ENCODE measurements at regions not wholly inside any gene's neighbourhood (a gene's known extent, or its start where the extent isn't known, plus 50 kb on each side); places are given as distances from the start of the nearest gene placed in this dataset.
A peak's percentile ranks its signal among the peaks of the same experiment; 100 is the strongest.
"Not testable (repeated sequence)": the region's sequence is repeated elsewhere in the genome, so short reads cannot be mapped to it uniquely, and the experiment has no call there.

DNA sequence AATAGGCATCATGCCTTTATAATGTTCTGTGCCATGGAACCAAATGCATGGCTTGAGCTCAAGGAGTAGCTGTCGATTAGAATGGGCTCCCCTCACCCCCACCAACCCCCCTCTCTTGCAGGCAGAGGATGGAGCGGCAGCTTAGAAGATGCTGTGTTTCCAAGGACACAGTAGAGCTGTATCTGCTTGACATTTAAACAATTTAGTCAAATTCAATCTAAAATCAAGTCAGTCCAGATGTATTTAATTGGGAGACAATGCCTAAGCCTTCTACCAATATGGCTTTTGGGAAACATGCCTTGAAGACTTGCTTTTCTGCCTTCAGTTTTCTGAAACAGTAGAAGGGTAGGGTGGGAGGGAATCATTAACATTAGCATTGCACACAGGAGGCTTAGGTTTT lies 497.1 kb upstream of the NRP1 start:
- intact Hi-C loops (cut with DNase I; ENCODE audit: low total_unique reads): no loop called here
- Histone ChIP-seq H3K4me3 (no peak overlapping the region), H3K4me1 (no peaks in the 10 kb centered on the region), H3K9me3 (no peaks in the 10 kb centered on the region), H3K27ac (no peak overlapping the region), H3K27me3 (no peaks in the 10 kb centered on the region), H3K36me3 (no peaks in the 10 kb centered on the region)
- DNase-seq: peak in 1 of 2 donors; percentile 14
- 76 to 90% (median 84%) methylated on average over 2 of the region's 2 CpGs for WGBS, 5 donors
- TF ChIP-seq, protein P1, sequence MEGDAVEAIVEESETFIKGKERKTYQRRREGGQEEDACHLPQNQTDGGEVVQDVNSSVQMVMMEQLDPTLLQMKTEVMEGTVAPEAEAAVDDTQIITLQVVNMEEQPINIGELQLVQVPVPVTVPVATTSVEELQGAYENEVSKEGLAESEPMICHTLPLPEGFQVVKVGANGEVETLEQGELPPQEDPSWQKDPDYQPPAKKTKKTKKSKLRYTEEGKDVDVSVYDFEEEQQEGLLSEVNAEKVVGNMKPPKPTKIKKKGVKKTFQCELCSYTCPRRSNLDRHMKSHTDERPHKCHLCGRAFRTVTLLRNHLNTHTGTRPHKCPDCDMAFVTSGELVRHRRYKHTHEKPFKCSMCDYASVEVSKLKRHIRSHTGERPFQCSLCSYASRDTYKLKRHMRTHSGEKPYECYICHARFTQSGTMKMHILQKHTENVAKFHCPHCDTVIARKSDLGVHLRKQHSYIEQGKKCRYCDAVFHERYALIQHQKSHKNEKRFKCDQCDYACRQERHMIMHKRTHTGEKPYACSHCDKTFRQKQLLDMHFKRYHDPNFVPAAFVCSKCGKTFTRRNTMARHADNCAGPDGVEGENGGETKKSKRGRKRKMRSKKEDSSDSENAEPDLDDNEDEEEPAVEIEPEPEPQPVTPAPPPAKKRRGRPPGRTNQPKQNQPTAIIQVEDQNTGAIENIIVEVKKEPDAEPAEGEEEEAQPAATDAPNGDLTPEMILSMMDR (IDR thresholded peaks at IDR 0.05): no peak
- TF ChIP-seq POLR2AphosphoS5 (IDR thresholded peaks at IDR 0.05): no peak

DNA sequence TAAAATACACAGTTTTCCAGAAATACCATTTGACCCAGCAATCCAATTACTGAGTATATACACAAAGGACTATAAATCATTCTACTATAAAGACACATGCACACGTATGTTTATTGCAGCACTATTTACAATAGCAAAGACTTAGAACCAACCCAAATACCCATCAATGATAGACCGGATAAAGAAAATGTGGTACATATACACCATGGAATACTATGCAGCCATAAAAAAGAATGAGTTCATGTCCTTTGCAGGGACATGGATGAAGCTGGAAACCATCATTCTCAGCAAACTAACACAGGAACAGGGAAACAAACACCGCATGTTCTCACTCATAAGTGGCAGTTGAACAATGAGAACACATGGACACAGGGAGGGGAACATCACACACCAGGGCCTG lies 495.4 kb upstream of the NRP1 start:
- 90 to 94% (median 93%) methylated on average over 3 of the region's 3 CpGs for WGBS, 5 donors
- H3K36me3 ChIP-seq; H3K27me3 ChIP-seq; H3K27ac ChIP-seq; H3K9me3 ChIP-seq; H3K4me3 ChIP-seq; intact Hi-C loops (cut with DNase I; ENCODE audit: low total_unique reads); H3K4me1 ChIP-seq; DNase-seq: not testable (repeated sequence)

DNA sequence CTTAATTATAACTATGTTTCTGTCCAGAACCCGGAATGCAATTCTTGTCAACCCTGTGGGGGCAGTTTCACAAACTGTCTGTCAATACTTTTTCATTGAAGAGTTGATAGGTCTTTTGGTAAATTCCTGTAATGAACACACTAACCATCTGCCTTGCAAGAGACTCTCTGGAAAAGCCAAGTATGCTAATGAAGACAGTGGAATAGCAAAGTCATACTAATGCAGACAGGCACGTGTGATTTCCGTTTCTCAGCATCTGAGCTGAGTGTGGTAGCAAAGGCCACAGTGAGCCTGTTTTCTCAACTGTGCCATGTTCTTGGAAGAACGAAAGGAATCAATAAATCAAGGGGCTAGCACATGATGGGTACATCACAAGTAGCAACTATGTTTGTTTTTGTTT lies 494.1 kb upstream of the NRP1 start:
- Histone ChIP-seq H3K4me1 (no peaks in the 10 kb centered on the region), H3K36me3 (no peaks in the 10 kb centered on the region), H3K9me3 (no peaks in the 10 kb centered on the region), H3K27me3 (no peaks in the 10 kb centered on the region), H3K27ac (no peak overlapping the region), H3K4me3 (no peak overlapping the region)
- intact Hi-C loops (cut with DNase I; ENCODE audit: low total_unique reads): no loop called here
- no peak for DNase-seq
- WGBS, 5 donors: 87 to 92% (median 91%) methylated on average over 4 of the region's 4 CpGs
- no peak for TF ChIP-seq POLR2AphosphoS5 (IDR thresholded peaks at IDR 0.05)
- no peak for TF ChIP-seq EP300 (IDR thresholded peaks at IDR 0.05)
- TF ChIP-seq, protein P1 (IDR thresholded peaks at IDR 0.05): no peak
- TF ChIP-seq POLR2A (IDR thresholded peaks at IDR 0.05): no peak

DNA sequence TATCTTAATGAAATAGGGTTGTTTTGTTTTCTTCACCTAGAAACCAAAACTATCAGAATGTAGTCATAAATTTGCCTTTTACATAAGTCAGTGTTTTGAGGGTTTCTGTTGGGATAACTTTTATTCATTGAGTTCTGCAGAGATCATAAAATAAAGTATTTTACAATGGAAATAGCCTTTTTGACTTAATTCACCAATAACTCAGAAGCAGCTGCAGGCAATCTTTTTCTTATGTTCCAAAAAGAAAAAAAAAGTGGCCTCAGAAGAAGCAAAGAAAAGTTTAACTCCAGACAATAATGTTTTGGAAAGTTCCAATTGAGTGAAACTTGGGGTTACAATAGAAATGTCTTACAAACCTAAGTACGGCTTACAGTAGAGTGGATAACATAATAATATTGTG lies 491.7 kb upstream of the NRP1 start:
- H3K4me3 ChIP-seq: no peak overlapping the region
- no peak for DNase-seq
- H3K4me1 ChIP-seq: no peaks in the 10 kb centered on the region
- no peaks in the 10 kb centered on the region for H3K36me3 ChIP-seq
- no peak overlapping the region for H3K27ac ChIP-seq
- no peaks in the 10 kb centered on the region for H3K27me3 ChIP-seq
- TF ChIP-seq POLR2A (IDR thresholded peaks at IDR 0.05): no peak
- no peak for TF ChIP-seq EP300 (IDR thresholded peaks at IDR 0.05)
- TF ChIP-seq, protein P1 (IDR thresholded peaks at IDR 0.05): no peak
- TF ChIP-seq POLR2AphosphoS5 (IDR thresholded peaks at IDR 0.05): no peak
- no peaks in the 10 kb centered on the region for H3K9me3 ChIP-seq
- intact Hi-C loops (cut with DNase I; ENCODE audit: low total_unique reads): no loop called here
- 89 to 97% (median 92%) methylated on average over 1 of the region's 1 CpG for WGBS, 5 donors

DNA sequence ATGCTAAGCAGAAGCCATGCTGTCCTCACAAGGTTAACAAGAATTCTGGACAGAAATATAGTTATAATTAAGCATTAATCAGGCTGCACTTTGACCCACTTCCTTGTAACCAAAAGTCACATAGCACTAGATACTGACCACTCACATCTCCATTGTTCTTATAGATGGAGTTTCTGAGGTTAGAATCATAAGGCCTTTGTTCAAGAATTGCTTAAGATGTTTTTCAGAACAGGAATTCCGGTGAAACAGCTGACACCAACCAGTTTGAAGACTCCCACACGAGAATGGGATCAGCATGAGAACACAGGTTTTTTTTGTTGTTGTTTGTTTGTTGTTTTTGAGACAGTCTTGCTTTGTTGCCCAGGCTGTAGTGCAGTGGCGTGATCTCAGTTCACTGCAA lies 488.3 kb upstream of the NRP1 start:
- 79 to 87% (median 83%) methylated on average over 3 of the region's 3 CpGs for WGBS, 5 donors
- intact Hi-C loops (cut with DNase I; ENCODE audit: low total_unique reads): no loop called here
- Histone ChIP-seq H3K4me3 (no peak overlapping the region), H3K36me3 (no peaks in the 10 kb centered on the region), H3K27me3 (no peaks in the 10 kb centered on the region), H3K27ac (no peak overlapping the region), H3K4me1 (no peaks in the 10 kb centered on the region), H3K9me3 (no peaks in the 10 kb centered on the region)
- TF ChIP-seq EP300 (IDR thresholded peaks at IDR 0.05) (no peak), POLR2AphosphoS5 (IDR thresholded peaks at IDR 0.05) (no peak), POLR2A (IDR thresholded peaks at IDR 0.05) (no peak)
- TF ChIP-seq, protein P1 (IDR thresholded peaks at IDR 0.05): no peak
- no peak for DNase-seq

Measured in stomach (tissue), 8 donors.